Lower leg skin (tissue), 3 donors: ENCODE measurements at regions not wholly inside any gene's neighbourhood (a gene's known extent, or its start where the extent isn't known, plus 50 kb on each side); places are given as distances from the start of the nearest gene placed in this dataset.

Experiments used
- CTCF ChIP-seq, 3 donors: fragments of 450-650 bp; IDR thresholded peaks; one replicate each; pipeline ENCODE4 v1.5.1; 2016; ENCODE audit warnings: antibody characterized with exemption in 3 of 3, mild to moderate bottlenecking in 3 of 3, moderate library complexity in 2 of 3
- POLR2A ChIP-seq, 2 donors: fragments of 450-650 bp; IDR thresholded peaks; one replicate each; pipeline ENCODE4 v1.6.1; 2016 to 2017; ENCODE audit warnings: antibody characterized with exemption in 2 of 2, mild to moderate bottlenecking in 1 of 2, moderate library complexity in 1 of 2

GRCh38 chr10:1872151-1872726, 134.9 kb upstream of the ADARB2 start:
- TF ChIP-seq POLR2A (IDR thresholded peaks at IDR 0.05) (no peak), CTCF (IDR thresholded peaks at IDR 0.05) (no peak)
